Testis (tissue), 2 donors: ENCODE measurements at regions not wholly inside any gene's neighbourhood (a gene's known extent, or its start where the extent isn't known, plus 50 kb on each side); places are given as distances from the start of the nearest gene placed in this dataset.

ENCODE experiments used
- DNase-seq: peaks from one replicate; pipeline ENCODE4 v3.0.0-alpha.2; 2019
- H3K27ac ChIP-seq, 2 donors: fragments of 200-600 bp; sonication (generic); one replicate each; pipeline ENCODE4 v1.5.1; 2019
- H3K27me3 ChIP-seq: fragments of 200-600 bp; sonication (generic); one replicate; pipeline ENCODE4 v1.5.1; 2019
- H3K36me3 ChIP-seq: fragments of 200-600 bp; sonication (generic); one replicate; pipeline ENCODE4 v1.5.1; 2017; ENCODE audit warnings: low read depth; ENCODE audit errors: missing control alignments
- H3K4me1 ChIP-seq: fragments of 200-600 bp; sonication (generic); one replicate; pipeline ENCODE4 v1.5.1; 2019
- H3K4me3 ChIP-seq, 2 donors: fragments of 200-600 bp; sonication (generic); one replicate each; pipeline ENCODE4 v1.5.1; 2017 to 2019
- H3K9me3 ChIP-seq: fragments of 200-600 bp; sonication (generic); one replicate; pipeline ENCODE4 v1.5.1; 2017
- POLR2A ChIP-seq: fragments of 450-650 bp; IDR thresholded peaks from one replicate; pipeline ENCODE4 v1.6.1; 2017; ENCODE audit warnings: antibody characterized with exemption, mild to moderate bottlenecking, moderate library complexity
- WGBS, 2 donors: methylation state at CpG; one replicate each; pipeline ENCODE4 v1.1.5; 2018; 5-methylcytosine and 5-hydroxymethylcytosine counted together
- intact Hi-C: fragments of 100-400 bp; cut with DNase I; formaldehyde crosslinking; loops from one replicate; pipeline ENCODE4 v1.15.1; 2023; ENCODE audit warnings: low total_unique reads
- TF ChIP-seq, protein P1 (sequence below), 3 experiments: fragments of 450-650 bp in 2 of 3; fragments of 200-600 bp in 1 of 3; sonication (generic) in 1 of 3; IDR thresholded peaks; one replicate each; pipeline ENCODE4 v1.5.1; 2016 to 2019; ENCODE audit warnings: antibody characterized with exemption in 3 of 3, mild to moderate bottlenecking in 2 of 3, moderate library complexity in 1 of 3

DNA sequence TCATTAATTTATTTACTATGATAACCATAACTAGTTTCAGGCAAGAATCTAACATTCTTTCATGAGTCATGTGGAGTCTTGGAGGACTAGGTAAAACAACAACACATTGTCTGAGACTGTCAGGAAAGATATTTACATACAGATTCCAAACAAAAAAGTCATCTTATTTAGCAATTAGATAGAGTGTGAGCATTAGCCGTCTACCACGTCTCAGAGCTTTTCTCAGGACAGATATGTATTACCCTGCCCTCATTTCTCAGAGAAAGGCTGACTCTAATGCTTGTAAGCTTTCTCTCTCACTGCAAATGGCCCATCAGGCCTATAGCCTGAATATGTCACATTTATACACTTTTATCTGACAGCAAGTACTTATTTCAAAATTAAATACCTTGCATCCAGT is 312.1 kb upstream of the PCDH20 start:
- TF ChIP-seq, protein P1, sequence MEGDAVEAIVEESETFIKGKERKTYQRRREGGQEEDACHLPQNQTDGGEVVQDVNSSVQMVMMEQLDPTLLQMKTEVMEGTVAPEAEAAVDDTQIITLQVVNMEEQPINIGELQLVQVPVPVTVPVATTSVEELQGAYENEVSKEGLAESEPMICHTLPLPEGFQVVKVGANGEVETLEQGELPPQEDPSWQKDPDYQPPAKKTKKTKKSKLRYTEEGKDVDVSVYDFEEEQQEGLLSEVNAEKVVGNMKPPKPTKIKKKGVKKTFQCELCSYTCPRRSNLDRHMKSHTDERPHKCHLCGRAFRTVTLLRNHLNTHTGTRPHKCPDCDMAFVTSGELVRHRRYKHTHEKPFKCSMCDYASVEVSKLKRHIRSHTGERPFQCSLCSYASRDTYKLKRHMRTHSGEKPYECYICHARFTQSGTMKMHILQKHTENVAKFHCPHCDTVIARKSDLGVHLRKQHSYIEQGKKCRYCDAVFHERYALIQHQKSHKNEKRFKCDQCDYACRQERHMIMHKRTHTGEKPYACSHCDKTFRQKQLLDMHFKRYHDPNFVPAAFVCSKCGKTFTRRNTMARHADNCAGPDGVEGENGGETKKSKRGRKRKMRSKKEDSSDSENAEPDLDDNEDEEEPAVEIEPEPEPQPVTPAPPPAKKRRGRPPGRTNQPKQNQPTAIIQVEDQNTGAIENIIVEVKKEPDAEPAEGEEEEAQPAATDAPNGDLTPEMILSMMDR (IDR thresholded peaks at IDR 0.05) = no peak
- TF ChIP-seq POLR2A = no peak
- no peak overlapping the region for H3K4me3 ChIP-seq
- H3K9me3 ChIP-seq = no peaks in the 10 kb centered on the region
- intact Hi-C loops = no loop called here
- no peaks in the 10 kb centered on the region for H3K36me3 ChIP-seq
- H3K27me3 ChIP-seq = no peaks in the 10 kb centered on the region
- no peaks in the 10 kb centered on the region for H3K4me1 ChIP-seq
- WGBS, 2 donors = 51 to 60% methylated on average over 2 of the region's 2 CpGs
- DNase-seq = no peak
- H3K27ac ChIP-seq = no peak overlapping the region

- intact Hi-C loops = no loop called here
These were observed 310.2 kb upstream of the PCDH20 start for GRCh38 chr13:61725806-61726205.

GRCh38 chr13:61722119-61722518 is 306.5 kb upstream of the PCDH20 start:
- TF ChIP-seq, protein P1 (IDR thresholded peaks at IDR 0.05) = no peak
- no peak for TF ChIP-seq POLR2A
- H3K4me1 ChIP-seq = no peaks in the 10 kb centered on the region
- H3K27me3 ChIP-seq = no peaks in the 10 kb centered on the region
- H3K36me3 ChIP-seq = no peaks in the 10 kb centered on the region
- no peak for DNase-seq
- 84 to 89% methylated on average over 2 of the region's 2 CpGs for WGBS, 2 donors
- H3K27ac ChIP-seq = no peak overlapping the region
- no peaks in the 10 kb centered on the region for H3K9me3 ChIP-seq
- intact Hi-C loops = no loop called here
- no peak overlapping the region for H3K4me3 ChIP-seq

More at GRCh38 chr13:61725806-61726205, 310.2 kb upstream of the PCDH20 start:
- Histone ChIP-seq H3K4me3 (no peak overlapping the region), H3K9me3 (no peaks in the 10 kb centered on the region), H3K27me3 (no peaks in the 10 kb centered on the region), H3K36me3 (no peaks in the 10 kb centered on the region), H3K27ac (no peak overlapping the region), H3K4me1 (no peaks in the 10 kb centered on the region)
- DNase-seq = no peak
- no peak for TF ChIP-seq POLR2A
- TF ChIP-seq, protein P1 (IDR thresholded peaks at IDR 0.05) = no peak

- WGBS, 2 donors = 73 to 84% methylated on average over 1 of the region's 1 CpG
- Histone ChIP-seq H3K9me3 (no peaks in the 10 kb centered on the region), H3K4me3 (no peak overlapping the region), H3K4me1 (no peaks in the 10 kb centered on the region), H3K27ac (no peak overlapping the region), H3K27me3 (no peaks in the 10 kb centered on the region), H3K36me3 (no peaks in the 10 kb centered on the region)
- TF ChIP-seq, protein P1 (IDR thresholded peaks at IDR 0.05) = no peak
- no peak for TF ChIP-seq POLR2A
- DNase-seq = no peak
- intact Hi-C loops = no loop called here
These were observed 297.0 kb upstream of the PCDH20 start for GRCh38 chr13:61712621-61713020.

GRCh38 chr13:61709258-61709657 is 293.6 kb upstream of the PCDH20 start:
- TF ChIP-seq, protein P1 (IDR thresholded peaks at IDR 0.05) = no peak
- TF ChIP-seq POLR2A = no peak
- DNase-seq = no peak
- Histone ChIP-seq H3K4me1 (no peaks in the 10 kb centered on the region), H3K9me3 (no peaks in the 10 kb centered on the region), H3K4me3 (no peak overlapping the region), H3K36me3 (no peaks in the 10 kb centered on the region), H3K27me3 (no peaks in the 10 kb centered on the region), H3K27ac (no peak overlapping the region)
- WGBS, 2 donors = 88 to 100% methylated on average over 1 of the region's 1 CpG
- intact Hi-C loops = no loop called here
